SK-N-MC (cell line): ENCODE measurements at regions not wholly inside any gene's neighbourhood (a gene's known extent, or its start where the extent isn't known, plus 50 kb on each side); places are given as distances from the start of the nearest gene placed in this dataset.

ENCODE experiments used
- DNase-seq: peaks from one replicate; pipeline ENCODE4 v3.0.0-alpha.2; 2011; ENCODE audit warnings: low read depth, low spot score
- H3K27ac ChIP-seq: fragments of 200-600 bp; sonication (generic); 2 replicates; pipeline ENCODE4 v1.5.1; 2016; ENCODE audit warnings: mixed run types
- H3K36me3 ChIP-seq: fragments of 200-600 bp; sonication (generic); 2 replicates; pipeline ENCODE4 v1.6.1; 2017; ENCODE audit warnings: antibody characterized with exemption, low read length, mixed read lengths; ENCODE audit not compliant: insufficient read depth
- H3K4me3 ChIP-seq: fragments of 200-600 bp; sonication (generic); 2 replicates; pipeline ENCODE4 v1.5.1; 2016
- H3K9ac ChIP-seq: fragments of 200-600 bp; sonication (generic); 2 replicates; pipeline ENCODE4 v1.8.0; 2017; ENCODE audit warnings: mixed run types, mixed read lengths; ENCODE audit not compliant: insufficient read length
- H3K9me3 ChIP-seq: fragments of 200-600 bp; sonication (generic); 2 replicates; pipeline ENCODE4 v1.6.1; 2017; ENCODE audit warnings: low read depth, mild to moderate bottlenecking, antibody characterized with exemption, low read length, moderate library complexity, mixed read lengths
- EZH2 ChIP-seq: fragments of 200-600 bp; sonication (generic); IDR thresholded peaks from one replicate; pipeline ENCODE4 v1.6.1; 2017; ENCODE audit warnings: antibody characterized with exemption
- FOXP2 ChIP-seq: optimal IDR thresholded peaks from 2 replicates; pipeline ENCODE3; 2011; ENCODE audit warnings: mild to moderate bottlenecking, moderate library complexity; ENCODE audit not compliant: insufficient read depth; ENCODE audit errors: extremely low read length, control extremely low read depth
- POLR2AphosphoS5 ChIP-seq: IDR thresholded peaks from 2 replicates; pipeline ENCODE4 v1.6.1; 2012; ENCODE audit warnings: mild to moderate bottlenecking, low read depth, low read length, borderline replicate concordance

DNA sequence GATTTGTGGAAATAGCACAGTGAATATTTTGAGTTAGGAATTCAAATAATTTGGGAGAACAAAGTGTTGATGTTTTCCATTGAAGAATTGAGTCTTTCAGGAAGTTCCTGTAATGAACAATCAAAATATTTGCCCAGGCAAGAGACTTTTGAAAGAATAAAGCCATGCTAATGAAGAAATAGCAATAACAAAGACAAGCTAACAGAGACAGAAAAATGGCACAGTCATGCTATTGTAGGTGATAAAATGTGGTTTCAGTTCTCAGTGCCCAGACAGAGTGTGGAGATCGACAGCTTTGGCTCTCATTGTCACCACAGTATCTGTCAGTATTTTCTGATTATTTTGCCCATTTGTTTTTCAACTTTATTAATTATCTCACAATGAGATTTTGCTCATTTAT lies 490.8 kb upstream of the PIK3C3 start:
- no peak overlapping the region for H3K27ac ChIP-seq
- H3K9me3 ChIP-seq, result no peaks in the 10 kb centered on the region
- TF ChIP-seq FOXP2 (no peak), POLR2AphosphoS5 (no peak), EZH2 (no peak)
- H3K4me3 ChIP-seq, result no peak overlapping the region
- DNase-seq, result no peak
- no peaks in the 10 kb centered on the region for H3K36me3 ChIP-seq
- H3K9ac ChIP-seq, result no peak overlapping the region

GRCh38 chr18:41462946-41463345 lies 492.1 kb upstream of the PIK3C3 start:
- Histone ChIP-seq H3K4me3 (no peak overlapping the region), H3K9me3 (no peaks in the 10 kb centered on the region), H3K9ac (no peak overlapping the region), H3K36me3 (no peaks in the 10 kb centered on the region), H3K27ac (no peak overlapping the region)
- TF ChIP-seq FOXP2 (no peak), EZH2 (no peak)
- no peak for DNase-seq

GRCh38 chr18:41461114-41461513 lies 493.9 kb upstream of the PIK3C3 start:
- no peak overlapping the region for H3K9ac ChIP-seq
- no peak overlapping the region for H3K27ac ChIP-seq
- no peak for DNase-seq
- no peaks in the 10 kb centered on the region for H3K36me3 ChIP-seq
- no peaks in the 10 kb centered on the region for H3K9me3 ChIP-seq
- TF ChIP-seq EZH2, result no peak
- TF ChIP-seq POLR2AphosphoS5, result no peak
- TF ChIP-seq FOXP2, result no peak
- H3K4me3 ChIP-seq, result no peak overlapping the region

- no peaks in the 10 kb centered on the region for H3K36me3 ChIP-seq
- H3K9me3 ChIP-seq, result no peaks in the 10 kb centered on the region
- H3K27ac ChIP-seq, result no peak overlapping the region
- DNase-seq, result no peak
- H3K4me3 ChIP-seq, result no peak overlapping the region
- TF ChIP-seq POLR2AphosphoS5 (no peak), FOXP2 (no peak), EZH2 (no peak)
- no peak overlapping the region for H3K9ac ChIP-seq
Measured at GRCh38 chr18:41459656-41460055, 495.4 kb upstream of the PIK3C3 start.

GRCh38 chr18:41458376-41458775 lies 496.7 kb upstream of the PIK3C3 start:
- no peak overlapping the region for H3K4me3 ChIP-seq
- TF ChIP-seq FOXP2 (no peak), POLR2AphosphoS5 (no peak), EZH2 (no peak)
- no peak for DNase-seq
- no peaks in the 10 kb centered on the region for H3K36me3 ChIP-seq
- no peak overlapping the region for H3K27ac ChIP-seq
- no peaks in the 10 kb centered on the region for H3K9me3 ChIP-seq
- H3K9ac ChIP-seq, result no peak overlapping the region

DNA sequence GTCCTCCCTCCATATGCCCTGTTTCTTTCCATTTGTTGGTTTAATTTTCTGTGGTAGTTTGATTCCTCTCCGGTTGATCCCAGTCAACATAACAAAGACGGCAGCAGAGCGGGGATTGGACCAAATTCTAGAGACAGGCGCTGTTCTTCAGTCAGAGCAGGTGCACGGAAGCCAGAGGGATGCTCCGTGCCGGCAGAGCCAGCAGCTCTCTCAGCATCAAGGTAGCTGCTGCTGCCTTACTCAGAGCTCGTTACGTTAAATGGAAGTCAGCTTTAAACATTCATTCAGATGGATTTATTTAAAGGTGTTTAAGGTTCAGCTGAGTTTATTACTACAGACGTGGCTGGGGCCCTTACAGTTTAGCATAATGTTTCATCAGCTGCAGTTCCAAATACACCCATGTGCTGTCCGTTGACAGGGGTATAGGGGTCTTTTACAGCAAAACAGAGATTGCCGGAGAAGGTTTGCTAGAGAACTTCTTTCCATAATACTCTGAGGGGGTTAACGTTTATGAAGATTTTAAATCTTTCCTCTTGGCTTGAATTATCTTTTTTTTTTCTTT lies 497.2 kb upstream of the PIK3C3 start:
- no peak overlapping the region for H3K27ac ChIP-seq
- H3K4me3 ChIP-seq, result no peak overlapping the region
- H3K9ac ChIP-seq, result no peak overlapping the region
- H3K9me3 ChIP-seq, result no peaks in the 10 kb centered on the region
- DNase-seq, result no peak
- TF ChIP-seq EZH2 (no peak), POLR2AphosphoS5 (no peak), FOXP2 (no peak)
- H3K36me3 ChIP-seq, result no peaks in the 10 kb centered on the region

GRCh38 chr18:41456831-41457230 lies 498.2 kb upstream of the PIK3C3 start:
- Histone ChIP-seq H3K27ac (no peak overlapping the region), H3K36me3 (no peaks in the 10 kb centered on the region), H3K9me3 (no peaks in the 10 kb centered on the region), H3K4me3 (no peak overlapping the region), H3K9ac (no peak overlapping the region)
- DNase-seq, result no peak
- TF ChIP-seq EZH2 (no peak), POLR2AphosphoS5 (no peak), FOXP2 (no peak)

GRCh38 chr18:41449612-41450011 lies 505.4 kb upstream of the PIK3C3 start:
- H3K9me3 ChIP-seq, result no peaks in the 10 kb centered on the region
- DNase-seq, result no peak
- H3K4me3 ChIP-seq, result no peak overlapping the region
- no peak overlapping the region for H3K9ac ChIP-seq
- no peak overlapping the region for H3K27ac ChIP-seq
- TF ChIP-seq POLR2AphosphoS5 (no peak), FOXP2 (no peak), EZH2 (no peak)
- no peaks in the 10 kb centered on the region for H3K36me3 ChIP-seq

DNA sequence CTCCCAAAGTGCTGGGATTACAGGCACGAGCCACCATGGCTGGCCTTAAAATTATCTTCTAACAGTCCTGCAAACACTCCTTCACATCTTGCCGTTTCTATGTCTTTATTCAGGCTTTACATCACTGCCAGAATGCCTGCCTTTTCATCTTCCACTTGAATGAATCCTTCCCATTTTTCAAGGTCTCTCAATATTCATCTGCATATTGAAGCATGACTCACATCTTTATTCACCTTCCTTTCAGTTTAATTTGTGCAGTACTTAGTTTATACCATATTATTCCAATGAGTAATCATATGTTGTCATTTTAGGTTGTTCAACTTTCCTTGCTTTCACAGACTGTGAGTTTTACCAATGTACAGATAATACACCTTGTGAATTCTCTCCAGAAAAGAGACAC lies 510.1 kb upstream of the PIK3C3 start:
- Histone ChIP-seq H3K27ac (no peak overlapping the region), H3K4me3 (no peak overlapping the region), H3K9me3 (no peaks in the 10 kb centered on the region), H3K36me3 (no peaks in the 10 kb centered on the region), H3K9ac (no peak overlapping the region)
- TF ChIP-seq FOXP2 (no peak), EZH2 (no peak), POLR2AphosphoS5 (no peak)
- DNase-seq, result no peak
